GM12864 (cell line): ENCODE measurements at regions not wholly inside any gene's neighbourhood (a gene's known extent, or its start where the extent isn't known, plus 50 kb on each side); places are given as distances from the start of the nearest gene placed in this dataset.

Source experiments
- DNase-seq: peaks from one replicate; pipeline ENCODE4 v3.0.0-alpha.2; 2011; ENCODE audit warnings: low read depth
- H3K4me3 ChIP-seq: 2 replicates; pipeline ENCODE4 v1.5.1; 2011; ENCODE audit warnings: mild to moderate bottlenecking, low read depth, low read length, control low read depth
- TF ChIP-seq, protein P1 (sequence below): IDR thresholded peaks from 2 replicates; pipeline ENCODE4 v1.5.1; 2011; ENCODE audit warnings: low read depth, mild to moderate bottlenecking, moderate library complexity, low read length, control low read depth, inconsistent platforms; ENCODE audit errors: missing control alignments

GRCh38 chr12:86333955-86334522 lies 77.8 kb upstream of the MGAT4C start:
- no peak overlapping the region for H3K4me3 ChIP-seq
- TF ChIP-seq, protein P1, sequence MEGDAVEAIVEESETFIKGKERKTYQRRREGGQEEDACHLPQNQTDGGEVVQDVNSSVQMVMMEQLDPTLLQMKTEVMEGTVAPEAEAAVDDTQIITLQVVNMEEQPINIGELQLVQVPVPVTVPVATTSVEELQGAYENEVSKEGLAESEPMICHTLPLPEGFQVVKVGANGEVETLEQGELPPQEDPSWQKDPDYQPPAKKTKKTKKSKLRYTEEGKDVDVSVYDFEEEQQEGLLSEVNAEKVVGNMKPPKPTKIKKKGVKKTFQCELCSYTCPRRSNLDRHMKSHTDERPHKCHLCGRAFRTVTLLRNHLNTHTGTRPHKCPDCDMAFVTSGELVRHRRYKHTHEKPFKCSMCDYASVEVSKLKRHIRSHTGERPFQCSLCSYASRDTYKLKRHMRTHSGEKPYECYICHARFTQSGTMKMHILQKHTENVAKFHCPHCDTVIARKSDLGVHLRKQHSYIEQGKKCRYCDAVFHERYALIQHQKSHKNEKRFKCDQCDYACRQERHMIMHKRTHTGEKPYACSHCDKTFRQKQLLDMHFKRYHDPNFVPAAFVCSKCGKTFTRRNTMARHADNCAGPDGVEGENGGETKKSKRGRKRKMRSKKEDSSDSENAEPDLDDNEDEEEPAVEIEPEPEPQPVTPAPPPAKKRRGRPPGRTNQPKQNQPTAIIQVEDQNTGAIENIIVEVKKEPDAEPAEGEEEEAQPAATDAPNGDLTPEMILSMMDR = no peak
- no peak for DNase-seq

GRCh38 chr12:86331457-86331856 lies 75.3 kb upstream of the MGAT4C start:
- TF ChIP-seq, protein P1 = no peak
- no peak overlapping the region for H3K4me3 ChIP-seq
- DNase-seq = no peak

DNA sequence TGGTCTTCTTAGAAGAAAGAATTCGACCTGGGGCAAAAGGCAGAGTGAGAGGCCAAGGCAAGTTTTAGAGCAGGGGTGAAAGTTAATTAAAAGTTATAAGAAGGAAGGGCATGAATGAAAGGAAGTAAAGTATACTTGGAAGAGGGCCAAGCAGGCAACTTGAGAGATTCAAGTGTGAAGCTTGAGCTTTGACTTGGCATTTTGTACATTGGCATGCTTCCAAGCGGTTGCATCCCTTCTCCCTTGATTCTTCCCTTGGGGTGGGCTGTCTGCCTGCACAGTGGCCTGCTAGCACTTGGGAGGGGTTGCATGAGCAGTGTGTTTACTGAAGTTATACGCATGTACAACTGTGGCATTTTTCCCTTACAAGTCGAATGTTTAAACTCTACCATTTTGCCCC lies 74.8 kb upstream of the MGAT4C start:
- no peak overlapping the region for H3K4me3 ChIP-seq
- no peak for DNase-seq
- TF ChIP-seq, protein P1 = no peak

DNA sequence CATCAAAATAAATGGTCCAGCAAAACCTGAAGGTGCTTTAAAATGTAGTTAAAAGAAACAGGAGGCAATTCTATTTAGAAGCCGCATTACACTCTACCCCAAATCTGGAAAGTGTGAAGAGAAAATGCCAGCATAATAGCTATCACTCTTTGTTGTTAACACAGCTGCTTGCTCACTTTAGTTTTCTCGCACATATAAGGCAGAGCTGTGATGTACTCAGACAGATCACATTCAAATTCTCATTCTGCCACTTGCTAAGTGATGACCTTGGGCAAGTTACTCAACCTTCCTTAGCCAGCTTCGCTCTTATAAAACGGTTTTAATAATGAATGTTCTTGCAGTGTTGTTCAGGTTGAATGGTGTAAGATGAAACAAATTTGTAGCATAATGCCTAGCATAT lies 56.0 kb upstream of the MGAT4C start:
- TF ChIP-seq, protein P1 = no peak

More for the DNA sequence above, 56.0 kb upstream of the MGAT4C start:
- no peak for DNase-seq
- no peak overlapping the region for H3K4me3 ChIP-seq
